GM18507 (cell line): ENCODE measurements at regions not wholly inside any gene's neighbourhood (a gene's known extent, or its start where the extent isn't known, plus 50 kb on each side); places are given as distances from the start of the nearest gene placed in this dataset.
"Not testable (repeated sequence)": the region's sequence is repeated elsewhere in the genome, so short reads cannot be mapped to it uniquely, and the experiment has no call there.

Source experiments
- DNase-seq: peaks from one replicate; pipeline ENCODE4 v3.0.0; 2011; ENCODE audit warnings: low read depth; ENCODE audit not compliant: insufficient read length; ENCODE audit errors: extremely low spot score
- FAIRE-seq: peaks from 2 replicates; lab custom pipeline; 2011; peaks lifted over from hg19 to GRCh38; lab: Jason Lieb, UNC

DNA sequence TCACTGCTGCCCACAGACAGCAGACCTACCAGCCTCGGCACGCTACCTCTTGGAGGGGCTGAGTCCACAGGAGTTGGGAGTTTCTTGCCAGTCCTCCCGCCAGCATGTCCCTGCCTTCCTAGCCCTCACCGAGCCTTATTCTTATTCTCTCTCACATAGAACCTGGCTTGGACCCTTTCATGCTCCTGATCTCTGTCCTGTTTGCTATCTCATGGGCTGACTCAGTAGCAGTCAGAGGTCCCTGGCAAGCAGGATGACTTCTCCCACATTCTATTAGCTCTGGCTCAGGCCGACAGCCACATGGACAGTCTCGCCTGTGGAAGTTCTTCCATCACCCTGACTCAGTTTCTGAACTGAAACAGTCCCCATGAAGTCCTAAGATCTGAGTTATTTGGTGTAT lies 79.5 kb upstream of the ADRA1D start:
- DNase-seq (no peak), FAIRE-seq (no peak)

DNA sequence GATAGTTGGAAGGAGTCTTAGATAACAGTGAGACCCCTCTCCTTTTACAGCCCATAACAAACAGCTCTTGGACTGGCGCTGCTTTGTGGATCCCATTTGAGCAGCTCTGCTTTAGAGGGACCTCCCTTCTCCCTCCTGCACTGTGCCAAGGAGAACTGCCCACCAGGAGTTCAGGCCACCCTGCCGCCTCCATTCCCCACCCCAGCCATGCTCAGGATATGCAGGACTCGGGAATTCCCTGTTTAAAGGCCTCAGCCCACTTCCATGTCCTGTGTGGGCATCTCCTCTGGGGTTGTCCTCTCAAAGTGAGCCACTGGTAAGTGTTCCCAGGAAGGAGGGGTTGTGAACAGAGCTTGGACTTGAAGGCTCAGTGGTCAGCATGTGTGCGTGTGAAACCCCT lies 78.9 kb upstream of the ADRA1D start:
- DNase-seq (no peak), FAIRE-seq (no peak)

DNA sequence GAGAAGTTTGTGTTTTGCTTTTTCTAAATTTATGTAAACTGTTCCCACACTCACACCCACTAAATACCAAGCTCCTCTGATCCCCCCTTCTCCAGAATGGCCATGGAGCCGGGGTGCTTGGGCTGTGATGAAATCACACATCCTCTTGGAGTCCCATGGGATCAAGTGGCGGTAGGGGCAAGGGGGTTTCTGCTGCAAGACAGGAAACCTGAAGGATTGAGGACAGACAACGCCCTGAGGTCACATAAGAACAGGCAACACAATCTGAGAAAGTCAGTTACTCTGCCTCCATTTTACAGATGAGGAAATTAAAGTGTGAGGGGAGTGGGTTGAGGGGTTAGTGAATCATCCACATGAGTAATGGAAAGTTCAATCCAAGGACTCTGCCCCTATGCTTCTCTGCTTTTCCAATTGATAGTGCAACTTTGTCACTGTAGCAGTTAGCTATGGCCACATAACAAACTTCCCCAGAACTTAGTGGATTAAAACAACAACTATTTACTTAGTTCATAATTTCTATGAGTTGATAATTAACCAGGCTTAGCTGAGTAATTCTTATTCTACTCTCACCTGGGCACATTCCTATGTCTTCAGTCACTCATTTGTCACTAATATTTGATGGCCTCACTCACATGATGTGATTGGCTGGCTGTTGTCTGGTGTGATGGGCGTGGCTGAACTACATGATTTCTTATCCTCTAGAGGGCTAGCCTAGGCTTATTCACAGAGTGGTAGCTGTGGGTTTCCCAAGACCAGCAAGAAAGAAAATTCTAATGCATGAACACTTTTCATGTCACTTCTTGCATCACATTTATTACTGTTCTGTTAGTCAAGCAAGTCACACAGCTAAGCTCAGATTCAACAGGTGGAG lies 77.3 kb upstream of the ADRA1D start:
- no peak for DNase-seq
- FAIRE-seq = no peak

DNA sequence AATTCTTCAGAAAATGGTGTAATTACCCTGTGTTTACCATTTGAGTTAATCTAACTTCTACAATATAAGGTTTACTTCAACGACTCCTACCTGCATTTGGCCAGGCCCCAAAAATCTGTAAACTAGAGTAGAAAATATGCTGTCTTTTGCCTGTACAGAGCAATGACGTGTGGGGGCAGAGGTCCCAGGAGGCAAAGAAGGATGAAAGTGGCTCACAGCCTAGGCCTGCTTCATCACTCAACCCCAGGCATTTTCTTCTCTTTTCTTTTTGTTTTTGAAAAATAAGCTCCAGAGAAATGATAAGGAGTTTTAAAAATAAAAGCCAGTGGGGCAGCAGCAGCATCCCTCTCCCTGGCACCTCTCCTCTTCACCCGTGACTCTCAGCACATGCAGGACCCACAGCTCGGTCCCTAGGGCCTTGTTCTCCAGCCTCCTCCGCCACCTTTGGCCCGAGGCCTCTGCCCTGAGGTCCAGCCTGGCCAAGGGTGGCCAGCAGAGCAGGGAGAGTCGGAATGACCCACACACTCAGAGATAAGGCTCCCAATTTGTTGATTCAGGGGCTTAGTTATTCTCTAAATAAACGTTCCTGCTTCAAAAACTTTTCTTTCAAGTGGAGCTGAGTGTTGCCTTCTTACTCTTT lies 76.6 kb upstream of the ADRA1D start:
- DNase-seq = no peak
- FAIRE-seq = no peak

DNA sequence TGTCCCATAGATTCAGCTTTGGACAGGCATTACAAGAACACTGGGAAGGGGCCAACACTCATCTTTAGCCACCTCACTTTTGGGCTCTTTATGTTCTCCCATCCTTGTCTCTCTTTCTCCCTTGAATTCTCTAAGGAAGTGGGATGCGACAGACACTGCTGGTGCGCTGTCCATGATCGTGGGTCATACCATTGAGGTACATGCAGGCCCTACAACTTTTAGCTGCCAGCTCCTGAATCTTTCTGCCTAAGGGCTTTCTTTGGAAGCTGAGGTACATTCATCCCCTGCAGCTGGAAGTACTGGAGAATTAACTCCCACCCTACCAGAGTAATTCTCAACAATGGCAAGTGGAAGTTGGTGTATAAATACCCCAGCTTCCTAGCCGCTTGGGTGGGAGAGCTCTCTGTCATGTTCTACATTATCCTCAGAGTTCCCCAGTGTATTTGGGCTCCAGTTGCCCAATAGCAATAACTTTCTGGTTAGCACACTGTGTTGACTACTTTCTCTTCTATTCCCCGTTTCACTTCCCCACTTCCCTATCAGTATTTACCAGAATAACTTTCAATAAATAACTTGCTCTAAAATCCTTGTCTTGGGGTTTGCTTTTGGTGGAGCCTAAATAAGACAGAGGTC lies 75.6 kb upstream of the ADRA1D start:
- DNase-seq (no peak), FAIRE-seq (no peak)

DNA sequence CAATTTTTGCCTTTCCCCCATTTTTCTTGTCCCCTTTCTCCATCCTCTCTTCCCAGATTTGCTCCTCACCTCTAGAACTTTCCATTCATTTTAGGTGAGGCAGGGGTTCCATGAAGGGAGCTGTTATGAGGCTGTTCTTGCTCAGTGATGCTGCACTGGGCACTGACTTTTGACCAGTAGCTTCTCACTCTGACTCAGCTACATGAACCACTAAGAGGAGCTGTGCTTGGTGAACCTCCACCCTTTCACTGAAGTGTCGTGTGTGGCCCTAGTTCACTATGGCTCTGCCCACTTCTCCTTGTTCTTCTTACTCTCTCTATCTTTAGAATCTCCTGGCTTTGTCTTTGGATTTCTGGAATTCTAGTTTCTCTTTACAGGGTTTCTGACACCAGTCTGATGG lies 73.4 kb upstream of the ADRA1D start:
- DNase-seq = no peak
- FAIRE-seq = no peak

DNA sequence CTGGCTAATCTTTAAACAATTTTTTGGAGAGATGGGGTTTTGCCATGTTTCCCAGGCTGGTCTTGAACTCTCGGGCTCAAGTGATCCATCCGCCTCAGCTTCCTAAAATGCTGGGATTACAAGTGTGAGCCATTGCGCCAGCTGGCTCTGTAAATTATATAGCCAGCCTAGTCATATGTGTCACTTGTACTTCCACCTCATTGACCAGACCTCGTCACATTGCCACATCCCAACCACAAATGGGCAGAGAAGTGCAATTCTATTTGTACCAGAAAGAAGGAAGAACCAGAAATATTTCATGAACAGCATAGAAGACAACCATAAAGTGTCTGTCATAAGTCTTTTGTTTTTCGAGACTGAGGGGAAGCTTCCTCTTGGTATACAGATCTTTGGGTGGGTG lies 71.2 kb upstream of the ADRA1D start:
- FAIRE-seq (no peak), DNase-seq (no peak)

DNA sequence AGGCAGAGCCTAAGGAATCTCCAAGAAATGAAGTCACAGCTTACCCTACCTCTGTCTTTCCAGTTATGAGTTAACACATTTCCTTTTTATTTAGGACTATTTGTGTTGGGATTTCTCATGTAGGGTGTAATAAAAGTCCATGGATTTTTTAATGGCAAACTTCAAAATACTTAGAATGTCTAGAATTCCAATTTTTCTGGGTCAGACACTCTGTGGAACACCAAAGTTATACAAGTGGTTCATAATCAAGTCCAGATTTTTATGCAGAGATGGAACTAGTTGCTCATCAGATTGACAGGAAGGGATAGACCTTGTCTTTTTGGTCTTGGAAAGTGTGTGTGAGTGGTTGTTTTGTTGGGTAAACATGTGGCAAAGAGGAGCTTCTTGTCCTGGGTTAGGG lies 69.8 kb upstream of the ADRA1D start:
- DNase-seq = no peak
- FAIRE-seq = no peak

DNA sequence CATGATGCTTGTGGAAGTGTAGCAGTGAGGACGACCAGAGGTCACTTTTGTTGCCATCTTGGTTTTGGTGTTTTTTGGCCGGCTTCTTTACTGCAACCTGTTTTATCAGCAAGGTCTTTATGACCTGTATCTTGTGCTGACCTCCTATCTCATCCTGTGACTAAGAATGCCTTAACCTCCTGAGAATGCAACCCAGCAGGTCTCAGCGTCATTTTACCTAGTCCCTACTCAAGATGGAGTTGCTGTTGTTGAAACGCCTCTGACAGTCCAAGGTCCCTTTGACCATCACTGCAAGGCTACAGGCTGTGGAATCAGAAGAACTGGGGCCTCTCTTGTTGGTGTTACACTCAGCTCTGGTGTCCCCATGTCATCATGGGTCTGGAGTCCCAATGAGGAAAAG lies 61.5 kb upstream of the ADRA1D start:
- DNase-seq, FAIRE-seq: not testable (repeated sequence)

DNA sequence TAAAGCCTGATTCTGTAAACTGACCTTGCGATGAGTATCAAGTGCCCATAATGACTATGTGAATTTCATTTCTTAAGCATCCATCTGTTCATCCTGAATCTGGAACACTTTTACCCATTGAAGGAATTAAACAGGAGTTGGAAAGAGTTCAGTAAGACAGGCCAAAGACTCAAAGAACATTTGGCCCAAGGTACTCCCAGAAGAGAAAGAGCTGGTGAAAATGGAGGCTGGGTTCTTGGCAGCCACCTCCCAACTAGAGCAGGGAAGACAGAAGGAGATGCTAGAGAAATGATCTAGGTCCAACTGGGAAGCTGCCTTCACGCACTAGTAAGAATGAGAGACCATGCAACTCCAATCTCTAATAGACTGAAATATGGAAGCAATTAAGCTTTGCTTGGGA lies 57.1 kb upstream of the ADRA1D start:
- DNase-seq (no peak), FAIRE-seq (no peak)

DNA sequence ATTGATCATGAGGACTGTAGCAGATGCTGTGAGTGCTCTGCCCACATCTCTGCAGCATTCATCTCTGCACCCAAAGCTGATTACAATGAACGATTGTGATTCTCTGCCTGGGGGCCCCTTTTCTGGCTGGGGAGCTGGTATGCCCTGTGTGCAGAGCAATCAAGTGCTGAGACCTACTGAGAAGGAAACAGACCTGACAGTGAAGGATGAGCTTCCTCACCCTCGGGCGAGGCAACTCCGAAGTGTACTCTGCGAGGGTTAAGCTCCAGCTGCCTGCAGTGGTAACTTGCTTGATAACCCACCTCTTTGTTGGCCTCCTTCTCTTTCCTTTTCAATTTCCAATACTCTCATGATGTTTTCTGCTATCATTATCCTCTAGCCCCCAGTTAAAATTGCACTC lies 56.0 kb upstream of the ADRA1D start:
- FAIRE-seq (no peak), DNase-seq (no peak)

DNA sequence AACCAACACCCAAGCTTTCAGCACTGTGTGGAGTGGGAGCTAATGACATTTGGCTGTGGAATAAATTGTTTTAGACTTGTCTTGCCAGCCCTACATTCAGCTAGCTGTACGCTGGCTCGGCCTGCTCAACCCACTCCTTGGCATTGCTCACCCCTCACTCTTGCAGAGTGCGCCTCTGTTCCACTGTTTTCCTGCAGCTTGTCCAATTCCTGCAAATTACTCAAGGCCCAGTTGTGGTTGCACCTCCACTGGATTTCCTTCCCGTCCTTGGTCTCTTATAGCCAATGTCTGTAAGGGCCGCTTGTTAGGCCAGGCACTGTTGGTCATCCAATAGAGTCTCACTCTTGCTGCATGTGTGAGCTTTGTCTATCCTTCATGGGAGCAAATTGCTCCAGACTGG lies 55.5 kb upstream of the ADRA1D start:
- no peak for FAIRE-seq
- DNase-seq = no peak

DNA sequence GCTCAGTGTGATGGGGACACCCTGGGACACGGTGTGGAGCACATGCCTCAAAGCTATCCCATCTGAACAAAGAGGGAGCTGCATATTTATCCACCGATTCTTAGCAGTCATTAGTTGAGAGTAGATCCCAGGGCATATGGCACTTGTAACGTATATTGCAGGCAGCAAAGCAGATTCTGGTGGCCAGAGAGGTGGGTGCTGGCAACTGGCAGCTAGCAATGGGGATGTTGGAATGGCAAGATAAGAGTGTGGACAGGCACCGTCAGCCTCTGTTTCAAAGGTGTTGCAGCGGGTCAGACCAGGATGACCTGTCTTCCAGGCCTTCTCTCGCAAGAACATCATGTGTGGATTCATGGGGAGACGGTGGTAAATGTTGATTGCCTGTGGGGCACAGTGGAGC lies 54.0 kb upstream of the ADRA1D start:
- no peak for DNase-seq

DNA sequence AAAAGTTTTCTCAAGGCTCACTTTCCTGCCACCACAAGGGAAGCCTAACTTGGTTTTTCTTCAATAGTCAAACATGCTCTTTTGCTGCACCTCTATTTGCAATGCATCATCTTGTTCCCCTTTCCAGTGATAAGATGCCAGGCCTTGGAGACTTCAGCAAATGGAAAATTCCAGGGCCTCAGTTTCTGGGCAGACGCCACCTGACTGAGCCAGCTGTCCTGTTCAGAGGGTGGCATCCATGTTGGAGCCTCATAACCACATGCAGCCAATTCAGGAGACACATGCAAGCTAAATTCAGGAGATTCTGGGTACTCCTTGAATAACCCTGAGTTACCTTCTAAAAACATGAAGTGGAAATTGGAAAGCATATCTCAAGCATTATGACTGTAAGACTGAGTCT lies 51.8 kb upstream of the ADRA1D start:
- FAIRE-seq = no peak
- no peak for DNase-seq

More for the DNA sequence above, 54.0 kb upstream of the ADRA1D start:
- FAIRE-seq = no peak

DNA sequence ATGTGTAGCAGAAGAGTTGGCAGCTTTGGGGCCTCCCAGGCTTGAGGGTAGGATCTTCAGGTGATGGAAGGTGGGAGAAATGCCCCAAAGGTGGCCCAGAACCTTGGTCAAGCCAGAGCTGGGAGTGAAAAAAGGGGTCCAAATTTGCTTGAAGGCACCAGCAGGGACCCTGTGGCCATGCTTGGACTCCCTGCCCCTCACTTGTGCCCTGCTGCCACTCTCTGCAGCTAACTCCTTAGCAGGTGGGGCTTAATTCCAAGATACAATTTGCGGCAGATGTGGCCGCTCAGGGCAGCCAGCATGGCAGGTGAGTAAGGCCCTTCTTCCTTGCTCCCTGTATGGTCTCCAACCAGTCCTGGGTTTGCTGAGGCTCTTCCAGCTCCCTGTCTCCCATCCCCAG lies 51.3 kb upstream of the ADRA1D start:
- FAIRE-seq = no peak
- DNase-seq = no peak

DNA sequence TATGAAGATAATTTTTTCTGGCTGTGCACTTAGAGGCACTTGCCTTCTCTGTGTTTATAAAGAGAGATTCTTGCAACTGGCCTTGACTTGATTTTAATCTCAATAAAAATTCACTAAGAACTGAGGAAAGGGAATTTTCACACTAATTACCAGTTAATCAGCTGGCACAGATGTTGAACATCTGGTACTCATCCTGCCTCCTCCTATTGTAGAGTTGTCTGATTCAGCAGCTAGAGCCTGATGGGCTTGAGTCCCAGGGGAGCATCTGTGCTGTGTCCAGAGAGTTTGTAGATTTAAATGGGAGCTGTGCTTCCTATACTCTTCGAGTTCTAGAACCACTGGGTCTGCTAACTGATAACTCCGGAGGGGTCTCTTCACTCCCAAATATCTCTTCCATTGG lies 50.7 kb upstream of the ADRA1D start:
- FAIRE-seq (no peak), DNase-seq (no peak)

DNA sequence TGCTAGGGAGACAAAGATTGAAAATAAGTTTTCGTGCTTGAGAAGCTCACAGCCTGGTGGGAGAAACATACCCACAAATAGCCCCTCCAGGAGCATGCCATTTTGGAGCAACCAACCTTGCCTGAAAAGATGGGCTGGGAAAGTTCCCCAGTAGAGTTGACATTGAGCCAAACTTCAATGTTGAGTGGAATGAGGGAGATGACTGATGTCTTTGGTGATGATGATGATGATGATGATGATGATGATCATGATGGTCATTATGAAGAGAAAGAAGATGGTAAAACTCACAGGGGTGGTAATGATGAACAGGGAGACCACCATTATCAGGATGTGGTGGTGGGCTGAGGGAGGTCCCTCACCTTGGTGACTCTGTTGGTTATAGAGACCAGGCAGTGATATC lies 50.1 kb upstream of the ADRA1D start:
- FAIRE-seq (no peak), DNase-seq (no peak)
